HS-5 (cell line): ENCODE measurements at regions not wholly inside any gene's neighbourhood (a gene's known extent, or its start where the extent isn't known, plus 50 kb on each side); places are given as distances from the start of the nearest gene placed in this dataset.

Experiments used
- DNase-seq: peaks from one replicate; pipeline ENCODE4 v3.0.0-alpha.2; 2012; ENCODE audit warnings: low read depth

DNA sequence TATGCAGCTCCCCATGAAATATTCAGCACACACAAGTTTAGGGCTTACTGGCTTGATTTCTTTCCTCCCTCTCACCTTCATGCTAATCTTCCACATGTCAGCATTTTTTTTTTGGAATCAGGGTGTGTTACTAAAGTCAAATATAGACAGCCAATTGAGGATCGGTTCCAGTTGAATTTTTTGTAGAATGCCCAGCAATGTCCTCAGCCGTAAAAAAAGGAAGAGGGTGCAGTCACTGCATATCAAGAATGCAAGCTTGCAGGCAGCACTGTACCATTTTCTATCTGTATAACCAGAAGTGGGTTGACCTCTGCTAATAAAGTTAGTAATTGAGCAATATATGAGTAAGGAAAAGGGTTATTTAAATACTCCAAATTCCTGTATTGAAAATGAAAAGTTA is 51.4 kb upstream of the CHMP2B start:
- no peak for DNase-seq

GRCh38 chr3:87173776-87174175 is 53.3 kb upstream of the CHMP2B start:
- no peak for DNase-seq

DNA sequence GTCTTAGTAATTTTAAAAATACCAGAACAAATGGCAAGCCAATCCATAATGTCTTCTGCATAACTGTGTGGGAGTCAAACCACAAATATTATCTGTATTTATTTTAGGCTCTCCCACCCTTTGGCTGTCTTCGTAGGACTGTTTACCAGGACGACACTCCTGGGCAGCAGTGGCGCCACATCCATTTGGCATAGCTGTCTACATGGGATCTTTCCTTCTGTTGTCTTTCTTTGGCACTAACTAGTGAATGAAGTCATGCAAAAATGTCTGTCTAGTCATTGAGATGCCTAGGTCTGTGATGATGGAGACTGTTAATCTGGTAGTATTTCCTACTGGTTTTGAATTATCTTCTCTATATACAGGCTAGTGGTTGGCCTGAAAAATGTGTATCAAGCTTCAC is 54.0 kb upstream of the CHMP2B start:
- DNase-seq = no peak

- DNase-seq = peak; percentile 51
Measured at GRCh38 chr3:87167628-87168456, 59.3 kb upstream of the CHMP2B start.

GRCh38 chr3:87164245-87164644 is 62.9 kb upstream of the CHMP2B start:
- no peak for DNase-seq

GRCh38 chr3:87161851-87162250 is 65.3 kb upstream of the CHMP2B start:
- DNase-seq = no peak

- no peak for DNase-seq
Measured at GRCh38 chr3:87161417-87161816, 65.7 kb upstream of the CHMP2B start.

DNA sequence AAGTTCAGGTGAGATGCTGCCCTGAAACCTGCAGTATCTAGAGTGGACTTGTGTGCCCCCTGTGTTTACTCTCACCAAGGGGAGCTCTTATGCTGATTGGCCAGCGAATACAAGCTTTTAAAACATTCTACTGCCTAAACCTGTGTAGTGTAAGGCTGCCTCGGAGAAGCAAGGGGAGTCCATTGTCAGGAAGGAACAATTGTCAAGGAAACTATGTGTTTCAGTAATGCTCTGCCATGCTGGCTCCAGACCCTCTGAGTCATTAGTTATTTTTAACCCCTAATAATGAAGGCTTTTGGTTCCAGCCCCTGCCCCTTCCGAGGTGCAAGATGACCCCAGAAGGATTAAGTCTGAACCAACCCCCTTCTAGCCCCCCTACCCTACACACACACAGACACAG is 66.1 kb upstream of the CHMP2B start:
- no peak for DNase-seq

- DNase-seq = no peak
Measured at GRCh38 chr3:87158823-87159222, 68.3 kb upstream of the CHMP2B start.

GRCh38 chr3:87148020-87148419 is 79.1 kb upstream of the CHMP2B start:
- no peak for DNase-seq

GRCh38 chr3:87147562-87147961 is 79.5 kb upstream of the CHMP2B start:
- DNase-seq = no peak

GRCh38 chr3:87145553-87145952 is 81.6 kb upstream of the CHMP2B start:
- DNase-seq = no peak

DNA sequence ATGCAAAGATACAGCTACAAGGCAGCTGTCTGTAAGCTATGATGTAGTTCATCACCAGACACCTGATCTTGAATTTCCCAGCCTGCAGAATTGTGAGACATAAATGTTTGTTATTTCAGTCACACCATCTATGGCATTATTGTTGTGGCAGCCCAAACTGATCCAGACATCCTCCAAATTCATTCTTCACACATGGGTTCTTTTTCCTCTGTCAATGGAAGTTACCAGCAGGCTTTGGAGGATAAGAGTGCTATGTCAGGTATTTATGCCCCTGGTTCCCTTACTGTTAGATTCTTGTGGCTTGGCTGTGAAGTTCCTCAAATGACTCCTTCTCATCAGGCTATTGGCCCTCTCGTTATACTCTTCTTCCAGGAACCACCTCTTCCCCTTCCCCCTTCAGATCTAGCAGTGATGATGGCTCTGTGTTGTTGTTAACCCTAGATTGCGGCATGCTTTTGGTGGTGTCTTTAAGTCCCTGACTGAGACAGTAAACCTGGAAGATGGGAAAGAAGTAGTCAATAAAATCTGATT is 91.0 kb upstream of the CHMP2B start:
- no peak for DNase-seq

GRCh38 chr3:87135412-87135811 is 91.7 kb upstream of the CHMP2B start:
- no peak for DNase-seq

DNA sequence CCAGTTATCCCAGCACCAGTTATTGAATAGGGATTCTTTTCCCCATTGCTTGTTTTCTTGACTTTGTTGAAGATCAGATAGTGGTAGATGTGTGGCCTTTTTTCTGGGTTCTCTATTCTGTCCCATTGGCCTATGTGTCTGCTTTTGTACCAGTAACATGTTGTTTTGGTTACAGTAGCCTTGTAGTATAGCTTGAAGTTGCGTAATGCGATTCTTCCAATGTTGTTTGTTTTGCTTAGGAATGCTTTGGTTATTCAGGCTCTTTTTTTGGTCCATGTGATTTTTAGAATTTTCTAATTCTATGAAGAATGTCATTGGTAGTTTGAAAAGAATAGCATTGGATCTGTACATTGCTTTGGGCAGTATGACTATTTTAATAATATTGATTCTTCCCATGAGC is 94.3 kb upstream of the CHMP2B start:
- no peak for DNase-seq

DNA sequence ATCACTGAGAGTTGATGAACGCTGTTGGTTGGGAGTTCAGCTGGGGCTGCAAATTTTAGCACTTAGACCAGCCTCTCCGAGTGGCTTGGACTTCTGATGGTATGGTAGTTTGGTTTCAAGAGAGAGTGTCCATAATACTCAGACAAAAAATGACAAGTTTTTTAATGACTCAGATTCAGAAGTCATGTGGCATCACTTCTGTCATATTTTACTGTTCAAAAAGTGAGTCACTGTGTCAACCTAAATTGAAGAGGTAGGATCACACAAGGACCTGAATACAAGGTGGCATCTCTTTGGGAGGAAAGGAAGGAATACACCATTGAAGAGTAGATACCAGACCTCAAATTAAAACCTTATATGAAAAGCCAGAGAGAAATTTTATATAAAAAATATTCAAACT is 99.1 kb upstream of the CHMP2B start:
- DNase-seq = no peak

- no peak for DNase-seq
Measured at GRCh38 chr3:87127281-87127680, 99.8 kb upstream of the CHMP2B start.

- no peak for DNase-seq
Measured at GRCh38 chr3:87126321-87126720, 100.8 kb upstream of the CHMP2B start.

DNA sequence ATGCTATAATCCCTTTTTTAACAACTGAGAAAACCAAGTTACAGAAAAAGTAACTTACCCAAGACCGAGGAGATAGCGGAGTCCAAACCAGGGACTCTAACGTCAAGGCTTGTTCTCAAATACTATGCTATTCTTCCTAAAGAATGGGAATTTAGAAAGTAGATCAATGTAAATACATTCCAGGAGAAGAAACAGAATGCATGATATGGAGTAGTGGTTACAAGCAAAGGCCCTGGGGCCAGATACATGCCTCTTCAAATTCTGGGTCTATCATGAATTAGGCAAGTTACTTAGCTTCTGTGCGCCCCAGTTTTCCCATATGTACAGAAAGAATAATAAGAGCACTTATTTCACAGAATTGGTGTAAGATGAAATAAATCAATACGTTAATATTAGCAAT is 102.0 kb upstream of the CHMP2B start:
- no peak for DNase-seq

DNA sequence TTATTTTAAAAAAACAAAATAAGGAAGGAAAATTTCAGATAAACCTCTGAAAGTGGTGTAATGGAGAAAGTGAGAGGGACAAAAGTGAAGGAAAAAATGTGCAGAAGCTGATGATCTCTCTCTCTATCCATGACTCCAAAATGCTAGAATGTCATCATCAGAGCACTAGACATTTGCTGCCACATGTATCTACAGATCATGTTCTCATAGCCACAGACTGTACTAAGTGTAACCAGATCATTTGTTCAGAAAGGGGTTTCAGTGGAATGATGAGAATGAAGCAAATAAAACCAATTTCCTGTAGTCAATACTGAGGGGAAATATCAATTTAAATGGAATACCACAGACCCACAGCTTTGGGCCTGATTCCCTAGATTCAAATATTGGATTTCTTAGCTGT is 104.3 kb upstream of the CHMP2B start:
- DNase-seq = no peak

DNA sequence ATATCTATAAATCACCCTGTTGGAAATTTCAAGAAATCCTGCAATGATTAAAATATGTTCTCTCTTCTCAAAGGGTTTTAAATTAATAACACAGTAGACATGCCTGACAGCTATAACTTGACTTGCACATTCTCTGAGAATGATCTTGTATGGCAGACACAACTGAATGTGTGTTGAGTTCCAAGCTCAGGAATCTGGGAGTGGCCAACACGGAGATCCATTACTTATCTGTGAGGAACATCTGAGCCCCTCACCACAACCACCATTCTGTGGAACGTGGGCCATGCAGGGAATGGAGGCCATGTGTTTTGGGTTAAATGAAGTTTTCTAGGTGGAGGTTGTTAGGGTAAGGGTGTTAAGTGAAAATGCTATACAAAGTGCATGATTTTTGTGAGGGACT is 105.3 kb upstream of the CHMP2B start:
- no peak for DNase-seq

DNA sequence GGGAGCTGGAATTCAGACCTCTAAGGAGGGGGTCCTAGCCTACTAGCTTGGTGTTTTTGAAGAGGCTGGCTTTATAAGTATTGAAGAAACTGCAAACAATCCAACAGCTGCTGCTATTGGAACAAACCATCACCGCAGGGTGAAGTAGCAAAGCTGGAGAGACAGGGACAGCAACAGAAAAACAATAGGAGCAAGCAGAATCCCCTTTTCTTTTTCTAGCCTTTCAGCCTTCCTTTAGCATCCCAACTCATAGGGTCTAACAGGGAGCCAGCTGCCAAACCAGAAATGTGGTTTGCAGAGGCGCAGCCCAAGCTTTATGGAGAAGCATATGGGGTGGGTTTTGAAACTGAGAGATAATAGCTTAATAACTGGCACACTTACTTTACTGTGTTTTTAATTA is 106.2 kb upstream of the CHMP2B start:
- DNase-seq = no peak

DNA sequence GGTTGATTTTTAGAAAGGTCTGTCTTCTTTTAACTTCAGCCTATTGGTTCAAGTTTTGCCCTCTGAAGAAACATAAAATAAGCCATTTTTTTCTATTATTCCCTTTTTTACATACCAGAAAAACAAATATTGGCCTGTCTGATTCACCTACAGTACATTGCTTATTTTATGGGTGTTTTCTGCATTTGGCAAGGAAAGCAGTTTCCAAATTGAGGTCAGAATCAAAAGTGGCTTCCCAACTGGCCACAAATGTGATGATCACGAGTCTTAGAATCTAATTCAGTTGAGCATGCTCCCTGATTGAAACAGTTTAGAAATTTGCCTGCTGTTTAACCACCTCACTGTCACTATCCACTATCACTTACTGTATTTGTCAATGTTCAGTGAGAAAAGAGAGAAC is 106.9 kb upstream of the CHMP2B start:
- no peak for DNase-seq

GRCh38 chr3:87109465-87109864 is 117.6 kb upstream of the CHMP2B start:
- DNase-seq = no peak
